Keratinocyte (primary cell): ENCODE measurements at regions not wholly inside any gene's neighbourhood (a gene's known extent, or its start where the extent isn't known, plus 50 kb on each side); places are given as distances from the start of the nearest gene placed in this dataset.

Experiments used
- CTCF ChIP-seq, 3 experiments: IDR thresholded peaks in 1 of 3; conservative IDR thresholded peaks in 1 of 3; optimal IDR thresholded peaks in 1 of 3; 2 replicates in 2 of 3; 3 replicates in 1 of 3; pipeline versions ENCODE3 to v1.5.1; 2011; ENCODE audit warnings: low read length in 3 of 3, mild to moderate bottlenecking in 3 of 3, moderate library complexity in 2 of 3, control low read depth in 1 of 3, inconsistent platforms in 1 of 3; ENCODE audit not compliant: insufficient read depth in 2 of 3; ENCODE audit errors: extremely low read depth in 1 of 3
- EZH2 ChIP-seq: IDR thresholded peaks from one replicate; pipeline ENCODE4 v1.6.1; 2012; ENCODE audit warnings: inconsistent platforms, mild to moderate bottlenecking, low read length, moderate library complexity

- no peak for TF ChIP-seq CTCF (optimal IDR thresholded peaks at IDR 0.05 in 1 of 3, IDR thresholded peaks at IDR 0.05 in 1 of 3, conservative IDR thresholded peaks at IDR 0.05 in 1 of 3; ENCODE audit: extremely low read depth in 1 of 3, insufficient read depth in 2 of 3, low read length in 3 of 3)
- no peak for TF ChIP-seq EZH2
Observed at GRCh38 chr18:23341383-23341782, 111.7 kb upstream of the RIOK3 start.
